Fibroblast of lung (primary cell): ENCODE measurements at regions not wholly inside any gene's neighbourhood (a gene's known extent, or its start where the extent isn't known, plus 50 kb on each side); places are given as distances from the start of the nearest gene placed in this dataset.

ENCODE experiments used
- DNase-seq, 2 donors: peaks; one replicate each; pipeline versions ENCODE4 v3.0.0 to v3.0.0-alpha.2; 2010; ENCODE audit warnings: low read depth in 2 of 2
- H2AFZ ChIP-seq: 2 replicates; pipeline ENCODE4 v1.5.1; 2012; ENCODE audit warnings: low read length, control low read depth, inconsistent platforms
- H3K27ac ChIP-seq: 2 replicates; pipeline ENCODE4 v1.5.1; 2011; ENCODE audit warnings: low read length, control low read depth; ENCODE audit not compliant: insufficient read depth
- H3K27me3 ChIP-seq: 2 replicates; pipeline ENCODE4 v1.5.1; 2011; ENCODE audit warnings: mild to moderate bottlenecking, low read length; ENCODE audit not compliant: control insufficient read depth, insufficient read depth
- H3K36me3 ChIP-seq: 2 replicates; pipeline ENCODE4 v1.5.1; 2011; ENCODE audit warnings: low read length; ENCODE audit not compliant: control insufficient read depth, insufficient read depth
- H3K4me1 ChIP-seq: 2 replicates; pipeline ENCODE4 v1.5.1; 2011; ENCODE audit warnings: low read length; ENCODE audit not compliant: control insufficient read depth, insufficient read depth; ENCODE audit errors: extremely low read depth
- H3K4me2 ChIP-seq: 2 replicates; pipeline ENCODE4 v1.5.1; 2011; ENCODE audit warnings: low read length, control low read depth; ENCODE audit not compliant: insufficient read depth; ENCODE audit errors: extremely low read depth
- H3K4me3 ChIP-seq, 4 experiments: fragments of 200-600 bp in 1 of 4; sonication (generic) in 1 of 4; replicated peaks in 1 of 4; 2 replicates each; pipeline ENCODE4 v1.5.1; 2011 to 2016; ENCODE audit warnings: low read length in 4 of 4, low read depth in 3 of 4, mild to moderate bottlenecking in 3 of 4, control low read depth in 2 of 4, inconsistent platforms in 1 of 4, mixed read lengths in 1 of 4; ENCODE audit not compliant: insufficient read depth in 1 of 4; ENCODE audit errors: control extremely low read depth in 1 of 4
- H3K79me2 ChIP-seq: 2 replicates; pipeline ENCODE4 v1.5.1; 2012; ENCODE audit warnings: mild to moderate bottlenecking, low read length, inconsistent platforms; ENCODE audit not compliant: control insufficient read depth, insufficient read depth
- H3K9ac ChIP-seq: 2 replicates; pipeline ENCODE4 v1.5.1; 2011; ENCODE audit warnings: mild to moderate bottlenecking, low read length, control low read depth; ENCODE audit not compliant: insufficient read depth
- H3K9me3 ChIP-seq: 2 replicates; pipeline ENCODE4 v1.5.1; 2012; ENCODE audit warnings: low read depth, low read length; ENCODE audit not compliant: control insufficient read depth, insufficient read depth
- H4K20me1 ChIP-seq: 2 replicates; pipeline ENCODE4 v1.5.1; 2011; ENCODE audit warnings: low read length; ENCODE audit not compliant: control insufficient read depth, insufficient read depth; ENCODE audit errors: extremely low read depth
- CTCF ChIP-seq, 2 donors: IDR thresholded peaks in 1 of 2; conservative IDR thresholded peaks in 1 of 2; 1 replicate in 1 of 2; 2 replicates in 1 of 2; pipeline ENCODE4 v1.5.1; 2011 to 2012; ENCODE audit warnings: low read length in 2 of 2, control low read depth in 1 of 2, inconsistent platforms in 1 of 2, low read depth in 1 of 2, mild to moderate bottlenecking in 1 of 2
- EZH2 ChIP-seq: IDR thresholded peaks from 2 replicates; pipeline ENCODE4 v1.5.1; 2012; ENCODE audit warnings: low read length, control low read depth, mild to moderate bottlenecking; ENCODE audit errors: missing control alignments

GRCh38 chr4:74539044-74539790 lies 94.3 kb downstream of the AREG start:
- Histone ChIP-seq H2AFZ (no peak overlapping the region), H3K4me1 (peaks cover 2% of the 10 kb centered on the region), H3K79me2 (no peaks in the 10 kb centered on the region), H3K27me3 (no peaks in the 10 kb centered on the region), H3K4me2 (no peak overlapping the region), H3K36me3 (no peaks in the 10 kb centered on the region), H3K9me3 (no peaks in the 10 kb centered on the region), H3K27ac (no peak overlapping the region), H3K4me3 (no peak overlapping the region), H3K9ac (no peak overlapping the region), H4K20me1 (no peaks in the 10 kb centered on the region)
- TF ChIP-seq CTCF (conservative IDR thresholded peaks at IDR 0.05 in 1 of 2, IDR thresholded peaks at IDR 0.05 in 1 of 2; ENCODE audit: low read depth in 1 of 2, low read length in 2 of 2) (no peak), EZH2 (no peak)
- peak in 1 of 2 donors; percentile 53 for DNase-seq

GRCh38 chr4:74540193-74540592 lies 95.3 kb downstream of the AREG start:
- Histone ChIP-seq H3K27me3 (no peaks in the 10 kb centered on the region), H3K9me3 (no peaks in the 10 kb centered on the region), H3K79me2 (no peaks in the 10 kb centered on the region), H3K9ac (no peak overlapping the region), H3K36me3 (no peaks in the 10 kb centered on the region), H3K27ac (no peak overlapping the region), H4K20me1 (no peaks in the 10 kb centered on the region), H2AFZ (no peak overlapping the region), H3K4me3 (no peak overlapping the region), H3K4me1 (no peaks in the 10 kb centered on the region), H3K4me2 (no peak overlapping the region)
- no peak for TF ChIP-seq EZH2
- no peak for TF ChIP-seq CTCF (conservative IDR thresholded peaks at IDR 0.05 in 1 of 2, IDR thresholded peaks at IDR 0.05 in 1 of 2; ENCODE audit: low read depth in 1 of 2, low read length in 2 of 2)
- DNase-seq: peak; percentile 72 to 92

GRCh38 chr4:74541667-74542066 lies 96.7 kb downstream of the AREG start:
- Histone ChIP-seq H3K79me2 (no peaks in the 10 kb centered on the region), H3K27me3 (no peaks in the 10 kb centered on the region), H3K9me3 (no peaks in the 10 kb centered on the region), H3K9ac (no peak overlapping the region), H3K4me1 (no peaks in the 10 kb centered on the region), H3K4me2 (no peak overlapping the region), H3K4me3 (no peak overlapping the region), H3K36me3 (no peaks in the 10 kb centered on the region), H2AFZ (no peak overlapping the region), H3K27ac (no peak overlapping the region), H4K20me1 (no peaks in the 10 kb centered on the region)
- no peak for DNase-seq
- TF ChIP-seq CTCF (conservative IDR thresholded peaks at IDR 0.05 in 1 of 2, IDR thresholded peaks at IDR 0.05 in 1 of 2; ENCODE audit: low read depth in 1 of 2, low read length in 2 of 2): no peak
- TF ChIP-seq EZH2: no peak
